ENCODE measurements at regions not wholly inside any gene's neighbourhood (a gene's known extent, or its start where the extent isn't known, plus 50 kb on each side); places are given as distances from the start of the nearest gene placed in this dataset.

DNA sequence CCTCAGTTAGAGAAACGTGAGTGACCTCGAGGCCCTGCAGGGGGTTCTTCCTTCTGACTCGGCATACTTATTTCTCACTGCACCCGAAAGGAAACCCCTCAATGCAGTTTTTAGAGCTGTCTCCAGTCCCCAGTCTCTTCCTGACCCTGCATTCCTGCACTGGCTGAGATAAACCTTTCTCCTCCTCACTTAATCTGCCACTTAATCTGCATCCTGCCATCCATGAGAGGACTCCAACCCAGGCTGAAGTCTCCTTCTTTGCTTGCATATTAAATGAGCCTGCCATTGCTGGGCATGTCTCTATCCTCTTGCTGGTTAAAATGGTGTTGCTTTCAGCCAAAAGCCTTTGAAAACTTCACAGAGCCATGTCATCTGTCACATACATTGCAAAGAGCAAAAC, 125.6 kb upstream of the GATA6 start:
- Histone ChIP-seq H3K4me3 (ENCODE audit: low read length) (no peak overlapping the region), H3K9me3 (ENCODE audit: insufficient read depth, low read depth, low read length) (no peaks in the 10 kb centered on the region), H3K36me3 (ENCODE audit: insufficient read depth, low read length) (no peaks in the 10 kb centered on the region), H3K9ac (ENCODE audit: low read depth, low read length) (no peak overlapping the region), H3K4me1 (ENCODE audit: insufficient read depth, low read length) (peaks cover 13% of the 10 kb centered on the region), H3K27me3 (ENCODE audit: insufficient read depth, low read length) (peaks cover 4% of the 10 kb centered on the region; the same call in 1 of the 2 replicates), H3K27ac (ENCODE audit: low read depth, low read length) (no peak overlapping the region)
- WGBS, result 61% methylated on average over 4 of the region's 4 CpGs

DNA sequence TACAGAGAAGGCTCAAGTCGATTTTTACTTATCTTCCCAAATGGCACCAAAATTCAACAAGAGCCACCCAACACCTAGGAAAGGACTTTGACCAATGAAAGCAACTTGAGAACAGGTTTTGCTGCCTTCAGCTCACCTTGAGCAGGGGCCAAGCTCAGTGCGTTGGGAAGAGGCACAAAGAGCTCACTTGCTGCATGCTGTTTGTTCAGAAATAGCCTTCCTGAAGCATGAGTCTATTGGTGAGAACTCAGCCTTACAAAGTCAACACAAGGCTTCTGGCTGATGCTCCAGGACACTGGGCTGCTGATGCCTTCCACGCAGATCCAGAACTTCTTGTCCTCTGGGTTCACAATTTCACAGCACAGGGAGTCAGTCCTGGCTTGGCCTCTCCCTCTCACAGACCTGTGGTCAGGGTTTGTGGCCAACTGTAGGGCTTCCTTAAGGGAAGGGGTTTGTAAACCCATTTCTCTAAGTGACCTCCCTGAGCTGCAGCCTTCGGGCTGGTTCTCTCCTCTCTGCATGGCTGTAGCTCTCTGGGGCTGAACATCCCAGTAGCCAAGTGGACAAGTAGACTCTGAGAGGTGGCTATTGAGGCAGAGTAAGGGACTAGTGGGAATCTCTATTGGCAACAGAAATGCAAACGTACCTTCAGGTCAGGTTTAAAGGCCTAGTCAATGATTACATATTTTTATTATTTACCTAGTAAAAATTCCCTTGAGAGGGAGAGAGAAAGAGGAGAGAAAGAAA, 124.7 kb upstream of the GATA6 start:
- no peak overlapping the region for H3K27ac ChIP-seq (ENCODE audit: low read depth, low read length)
- no peak overlapping the region for H3K4me3 ChIP-seq (ENCODE audit: low read length)
- H3K9me3 ChIP-seq (ENCODE audit: insufficient read depth, low read depth, low read length), result no peaks in the 10 kb centered on the region
- H3K27me3 ChIP-seq (ENCODE audit: insufficient read depth, low read length), result peaks cover 4% of the 10 kb centered on the region; the same call in 1 of the 2 replicates
- WGBS, result 81% methylated on average over 5 of the region's 5 CpGs
- H3K4me1 ChIP-seq (ENCODE audit: insufficient read depth, low read length), result peaks cover 13% of the 10 kb centered on the region
- no peak overlapping the region for H3K9ac ChIP-seq (ENCODE audit: low read depth, low read length)
- no peaks in the 10 kb centered on the region for H3K36me3 ChIP-seq (ENCODE audit: insufficient read depth, low read length)

- Histone ChIP-seq H3K4me1 (ENCODE audit: insufficient read depth, low read length) (peaks cover 13% of the 10 kb centered on the region), H3K36me3 (ENCODE audit: insufficient read depth, low read length) (no peaks in the 10 kb centered on the region), H3K27me3 (ENCODE audit: insufficient read depth, low read length) (peaks cover 4% of the 10 kb centered on the region; the same call in 1 of the 2 replicates), H3K4me3 (ENCODE audit: low read length) (no peak overlapping the region), H3K27ac (ENCODE audit: low read depth, low read length) (no peak overlapping the region), H3K9ac (ENCODE audit: low read depth, low read length) (no peak overlapping the region), H3K9me3 (ENCODE audit: insufficient read depth, low read depth, low read length) (no peaks in the 10 kb centered on the region)
- 87% methylated on average over 5 of the region's 6 CpGs for WGBS
These were observed 124.0 kb upstream of the GATA6 start for GRCh38 chr18:22045221-22045918.

- Histone ChIP-seq H3K27ac (ENCODE audit: low read depth, low read length) (no peak overlapping the region), H3K4me3 (ENCODE audit: low read length) (no peak overlapping the region), H3K9ac (ENCODE audit: low read depth, low read length) (no peak overlapping the region), H3K27me3 (ENCODE audit: insufficient read depth, low read length) (peaks cover 4% of the 10 kb centered on the region; the same call in 1 of the 2 replicates), H3K4me1 (ENCODE audit: insufficient read depth, low read length) (peaks cover 13% of the 10 kb centered on the region), H3K9me3 (ENCODE audit: insufficient read depth, low read depth, low read length) (no peaks in the 10 kb centered on the region), H3K36me3 (ENCODE audit: insufficient read depth, low read length) (no peaks in the 10 kb centered on the region)
- WGBS, result 96% methylated on average over 2 of the region's 2 CpGs
These were observed 122.9 kb upstream of the GATA6 start for GRCh38 chr18:22046473-22046872.

GRCh38 chr18:22047485-22047884, 121.9 kb upstream of the GATA6 start:
- 88% methylated on average over 3 of the region's 3 CpGs for WGBS
- Histone ChIP-seq H3K4me3 (ENCODE audit: low read length) (no peak overlapping the region), H3K9me3 (ENCODE audit: insufficient read depth, low read depth, low read length) (no peaks in the 10 kb centered on the region), H3K27me3 (ENCODE audit: insufficient read depth, low read length) (peaks cover 4% of the 10 kb centered on the region; the same call in 1 of the 2 replicates), H3K9ac (ENCODE audit: low read depth, low read length) (no peak overlapping the region), H3K4me1 (ENCODE audit: insufficient read depth, low read length) (peaks cover 13% of the 10 kb centered on the region), H3K36me3 (ENCODE audit: insufficient read depth, low read length) (no peaks in the 10 kb centered on the region), H3K27ac (ENCODE audit: low read depth, low read length) (no peak overlapping the region)

- Histone ChIP-seq H3K4me3 (ENCODE audit: low read length) (no peak overlapping the region), H3K4me1 (ENCODE audit: insufficient read depth, low read length) (peaks cover 13% of the 10 kb centered on the region), H3K9ac (ENCODE audit: low read depth, low read length) (no peak overlapping the region), H3K27ac (ENCODE audit: low read depth, low read length) (no peak overlapping the region), H3K36me3 (ENCODE audit: insufficient read depth, low read length) (no peaks in the 10 kb centered on the region), H3K27me3 (ENCODE audit: insufficient read depth, low read length) (peaks cover 4% of the 10 kb centered on the region; the same call in 1 of the 2 replicates), H3K9me3 (ENCODE audit: insufficient read depth, low read depth, low read length) (no peaks in the 10 kb centered on the region)
- WGBS, result 91% methylated on average over 5 of the region's 5 CpGs
These were observed 121.2 kb upstream of the GATA6 start for GRCh38 chr18:22048221-22048620.

DNA sequence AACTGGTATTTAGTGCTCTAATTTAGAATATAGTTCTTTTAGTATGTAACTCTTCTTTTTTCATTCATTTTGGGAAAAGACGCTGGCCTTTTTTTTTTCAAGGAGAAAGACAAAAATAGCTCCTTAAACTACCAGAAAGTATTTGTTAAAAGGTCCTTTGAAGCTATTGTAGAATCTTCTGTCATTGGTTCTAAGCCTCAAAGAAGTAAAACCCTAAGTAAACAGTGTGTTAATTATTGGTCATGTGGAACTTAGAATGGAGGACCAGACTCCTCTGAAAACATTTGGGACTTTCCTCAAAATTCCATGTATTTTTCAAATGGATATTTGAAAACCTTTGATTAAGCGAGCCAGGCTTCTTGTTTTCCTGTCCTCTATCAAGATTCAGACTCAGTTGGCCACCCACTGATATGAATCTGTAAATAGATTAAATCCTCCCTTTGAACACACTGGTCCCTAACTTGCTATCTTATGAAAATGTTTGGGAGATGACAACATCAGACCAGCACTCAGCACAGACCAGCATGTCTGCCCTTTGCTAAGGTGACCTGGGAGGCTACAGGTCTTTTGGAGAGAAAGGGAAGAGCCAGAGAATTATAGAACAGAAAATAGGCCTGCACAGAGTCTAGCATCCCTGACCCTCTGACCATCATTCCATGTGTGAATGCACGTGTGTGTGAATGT, 120.3 kb upstream of the GATA6 start:
- H3K27ac ChIP-seq (ENCODE audit: low read depth, low read length), result no peak overlapping the region
- peaks cover 4% of the 10 kb centered on the region; the same call in 1 of the 2 replicates for H3K27me3 ChIP-seq (ENCODE audit: insufficient read depth, low read length)
- H3K36me3 ChIP-seq (ENCODE audit: insufficient read depth, low read length), result no peaks in the 10 kb centered on the region
- H3K4me3 ChIP-seq (ENCODE audit: low read length), result no peak overlapping the region
- H3K9me3 ChIP-seq (ENCODE audit: insufficient read depth, low read depth, low read length), result no peaks in the 10 kb centered on the region
- H3K4me1 ChIP-seq (ENCODE audit: insufficient read depth, low read length), result peaks cover 7% of the 10 kb centered on the region
- no peak overlapping the region for H3K9ac ChIP-seq (ENCODE audit: low read depth, low read length)
- 80% methylated on average over 2 of the region's 3 CpGs for WGBS

DNA sequence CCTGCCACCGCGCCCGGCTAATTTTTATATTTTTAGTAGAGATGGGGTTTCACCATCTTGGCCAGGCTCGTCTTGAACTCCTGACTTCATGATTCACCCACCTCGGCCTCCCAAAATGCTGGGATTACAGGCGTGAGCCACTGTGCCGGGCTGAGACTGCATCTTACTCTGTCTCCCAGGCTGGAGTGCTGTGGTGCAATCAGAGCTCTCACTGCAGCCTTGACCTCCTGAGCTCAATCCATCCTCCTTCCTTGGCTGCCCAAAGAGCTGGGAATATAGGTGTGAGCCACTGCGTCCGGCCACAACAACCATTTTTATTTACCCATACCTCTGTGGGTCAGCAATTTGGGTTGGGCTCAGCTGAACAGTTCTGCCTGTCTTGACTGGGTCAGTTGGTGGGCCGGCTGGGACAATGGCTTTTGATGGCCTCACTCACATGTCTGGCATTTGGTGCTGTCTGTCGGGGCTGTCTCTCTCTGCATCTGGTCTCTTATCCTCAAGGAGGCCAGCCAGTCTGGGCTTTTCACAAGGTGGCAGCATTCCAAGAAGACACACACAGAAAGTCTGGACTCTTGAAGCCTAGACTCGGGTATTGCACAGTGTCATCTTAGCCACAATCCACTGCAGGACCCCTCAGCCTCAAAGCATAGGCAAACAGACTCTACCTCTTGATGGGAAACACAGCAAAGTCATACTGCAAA, 116.8 kb upstream of the GATA6 start:
- Histone ChIP-seq H3K9me3 (ENCODE audit: insufficient read depth, low read depth, low read length) (no peaks in the 10 kb centered on the region), H3K36me3 (ENCODE audit: insufficient read depth, low read length) (no peaks in the 10 kb centered on the region), H3K27me3 (ENCODE audit: insufficient read depth, low read length) (peaks cover 4% of the 10 kb centered on the region; the same call in 1 of the 2 replicates), H3K4me1 (ENCODE audit: insufficient read depth, low read length) (no peaks in the 10 kb centered on the region), H3K27ac (ENCODE audit: low read depth, low read length) (no peak overlapping the region), H3K9ac (ENCODE audit: low read depth, low read length) (no peak overlapping the region), H3K4me3 (ENCODE audit: low read length) (no peak overlapping the region)
- 95% methylated on average over 12 of the region's 12 CpGs for WGBS

GRCh38 chr18:22055466-22056238, 113.7 kb upstream of the GATA6 start:
- Histone ChIP-seq H3K9ac (ENCODE audit: low read depth, low read length) (no peak overlapping the region), H3K9me3 (ENCODE audit: insufficient read depth, low read depth, low read length) (no peaks in the 10 kb centered on the region), H3K27ac (ENCODE audit: low read depth, low read length) (no peak overlapping the region), H3K36me3 (ENCODE audit: insufficient read depth, low read length) (no peaks in the 10 kb centered on the region), H3K4me1 (ENCODE audit: insufficient read depth, low read length) (0 out of 2 replicates have a peak, but pooled peaks cover 4% of the 10 kb centered on the region), H3K27me3 (ENCODE audit: insufficient read depth, low read length) (no peaks in the 10 kb centered on the region), H3K4me3 (ENCODE audit: low read length) (no peak overlapping the region)
- WGBS, result 96% methylated on average over 3 of the region's 3 CpGs

- Histone ChIP-seq H3K4me3 (ENCODE audit: low read length) (no peak overlapping the region), H3K27ac (ENCODE audit: low read depth, low read length) (no peak overlapping the region), H3K9me3 (ENCODE audit: insufficient read depth, low read depth, low read length) (no peaks in the 10 kb centered on the region), H3K36me3 (ENCODE audit: insufficient read depth, low read length) (no peaks in the 10 kb centered on the region), H3K9ac (ENCODE audit: low read depth, low read length) (no peak overlapping the region), H3K4me1 (ENCODE audit: insufficient read depth, low read length) (0 out of 2 replicates have a peak, but pooled peaks cover 5% of the 10 kb centered on the region), H3K27me3 (ENCODE audit: insufficient read depth, low read length) (no peaks in the 10 kb centered on the region)
- WGBS, result 96% methylated on average over 6 of the region's 6 CpGs
These were observed 112.4 kb upstream of the GATA6 start for GRCh38 chr18:22056950-22057349.

Measured in HUES64 (cell line).